ENCODE measurements at regions not wholly inside any gene's neighbourhood (a gene's known extent, or its start where the extent isn't known, plus 50 kb on each side); places are given as distances from the start of the nearest gene placed in this dataset.

GRCh38 chr7:46391231-46392201 is 470.4 kb upstream of the IGFBP3 start:
- Mint-ChIP-seq H3K4me1 (ENCODE audit: low read depth) (no peaks in the 10 kb centered on the region), H3K36me3 (ENCODE audit: low read depth) (no peaks in the 10 kb centered on the region), H3K9me3 (peaks cover 1% of the 10 kb centered on the region), H3K27me3 (no peaks in the 10 kb centered on the region), H3K27ac (no peak overlapping the region), H3K4me3 (no peak overlapping the region)
- DNase-seq, result no peak
- ChIA-PET POLR2A (no interaction called here), CTCF (no interaction called here)
- intact Hi-C loops (cut with micrococcal nuclease), result no loop called here
- no peak for ATAC-seq
- TF ChIP-seq, protein P1, sequence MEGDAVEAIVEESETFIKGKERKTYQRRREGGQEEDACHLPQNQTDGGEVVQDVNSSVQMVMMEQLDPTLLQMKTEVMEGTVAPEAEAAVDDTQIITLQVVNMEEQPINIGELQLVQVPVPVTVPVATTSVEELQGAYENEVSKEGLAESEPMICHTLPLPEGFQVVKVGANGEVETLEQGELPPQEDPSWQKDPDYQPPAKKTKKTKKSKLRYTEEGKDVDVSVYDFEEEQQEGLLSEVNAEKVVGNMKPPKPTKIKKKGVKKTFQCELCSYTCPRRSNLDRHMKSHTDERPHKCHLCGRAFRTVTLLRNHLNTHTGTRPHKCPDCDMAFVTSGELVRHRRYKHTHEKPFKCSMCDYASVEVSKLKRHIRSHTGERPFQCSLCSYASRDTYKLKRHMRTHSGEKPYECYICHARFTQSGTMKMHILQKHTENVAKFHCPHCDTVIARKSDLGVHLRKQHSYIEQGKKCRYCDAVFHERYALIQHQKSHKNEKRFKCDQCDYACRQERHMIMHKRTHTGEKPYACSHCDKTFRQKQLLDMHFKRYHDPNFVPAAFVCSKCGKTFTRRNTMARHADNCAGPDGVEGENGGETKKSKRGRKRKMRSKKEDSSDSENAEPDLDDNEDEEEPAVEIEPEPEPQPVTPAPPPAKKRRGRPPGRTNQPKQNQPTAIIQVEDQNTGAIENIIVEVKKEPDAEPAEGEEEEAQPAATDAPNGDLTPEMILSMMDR (IDR thresholded peaks at IDR 0.05), result no peak

GRCh38 chr7:46390042-46390441 is 469.0 kb upstream of the IGFBP3 start:
- Mint-ChIP-seq H3K4me1 (ENCODE audit: low read depth) (no peaks in the 10 kb centered on the region), H3K9me3 (peaks cover 1% of the 10 kb centered on the region), H3K4me3 (no peak overlapping the region), H3K27ac (no peak overlapping the region), H3K27me3 (no peaks in the 10 kb centered on the region), H3K36me3 (ENCODE audit: low read depth) (no peaks in the 10 kb centered on the region)
- ATAC-seq (no peak), DNase-seq (no peak)
- TF ChIP-seq, protein P1 (IDR thresholded peaks at IDR 0.05), result no peak
- intact Hi-C loops (cut with micrococcal nuclease), result no loop called here
- ChIA-PET CTCF (no interaction called here), POLR2A (no interaction called here)

DNA sequence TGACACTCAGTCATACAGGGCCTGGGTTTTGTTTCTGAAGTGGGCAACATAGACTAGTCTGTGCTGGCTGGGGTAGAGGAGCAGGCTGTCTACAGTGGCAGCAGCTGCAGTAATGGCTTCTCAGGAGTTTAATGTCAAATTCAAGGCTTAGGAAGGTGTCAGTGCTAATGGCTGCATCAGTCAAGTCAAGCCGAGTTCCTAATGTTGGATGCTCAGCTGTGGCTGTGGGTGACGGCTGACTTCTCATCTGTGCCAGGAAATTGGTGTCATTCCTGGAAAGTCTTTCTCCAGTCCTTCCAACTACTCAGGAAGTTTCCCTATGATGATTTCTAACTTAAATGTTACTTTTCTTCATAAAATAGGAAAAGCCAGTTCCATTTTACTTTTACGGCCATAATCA is 468.1 kb upstream of the IGFBP3 start:
- POLR2A ChIA-PET, result no interaction called here
- TF ChIP-seq, protein P1 (IDR thresholded peaks at IDR 0.05), result no peak
- Mint-ChIP-seq H3K27me3 (no peaks in the 10 kb centered on the region), H3K4me3 (no peak overlapping the region), H3K36me3 (ENCODE audit: low read depth) (no peaks in the 10 kb centered on the region), H3K4me1 (ENCODE audit: low read depth) (no peaks in the 10 kb centered on the region), H3K27ac (no peak overlapping the region), H3K9me3 (peaks cover 1% of the 10 kb centered on the region)
- CTCF ChIA-PET, result no interaction called here
- DNase-seq (no peak), ATAC-seq (no peak)
- intact Hi-C loops (cut with micrococcal nuclease), result no loop called here

DNA sequence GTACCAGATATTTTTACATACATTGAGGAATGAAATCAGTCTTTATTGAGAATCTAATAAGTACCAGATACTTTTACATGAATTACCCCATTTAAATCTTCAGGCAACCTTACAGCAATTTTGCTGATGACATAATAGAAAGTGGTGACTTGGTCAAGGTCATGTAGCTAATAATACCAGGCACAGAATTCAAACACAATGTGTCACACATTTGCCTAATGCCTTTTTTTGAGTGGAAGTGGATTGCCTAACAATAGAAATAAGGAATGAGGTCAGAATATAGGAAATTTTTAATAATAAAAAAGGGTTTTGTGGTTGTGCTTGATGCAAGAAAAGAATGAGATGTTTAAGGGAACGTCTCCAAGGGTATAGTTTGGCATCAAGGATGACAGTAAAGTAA is 466.6 kb upstream of the IGFBP3 start:
- Mint-ChIP-seq H3K27ac (no peak overlapping the region), H3K27me3 (no peaks in the 10 kb centered on the region), H3K9me3 (peaks cover 1% of the 10 kb centered on the region), H3K36me3 (ENCODE audit: low read depth) (no peaks in the 10 kb centered on the region), H3K4me3 (no peak overlapping the region), H3K4me1 (ENCODE audit: low read depth) (no peaks in the 10 kb centered on the region)
- ChIA-PET CTCF (no interaction called here), POLR2A (no interaction called here)
- ATAC-seq (no peak), DNase-seq (no peak)
- TF ChIP-seq, protein P1 (IDR thresholded peaks at IDR 0.05), result no peak
- intact Hi-C loops (cut with micrococcal nuclease), result no loop called here
